Brain pericyte (primary cell): ENCODE measurements at regions not wholly inside any gene's neighbourhood (a gene's known extent, or its start where the extent isn't known, plus 50 kb on each side); places are given as distances from the start of the nearest gene placed in this dataset.
"Not testable (repeated sequence)": the region's sequence is repeated elsewhere in the genome, so short reads cannot be mapped to it uniquely, and the experiment has no call there.

ENCODE experiments used
- DNase-seq: peaks from one replicate; pipeline ENCODE4 v3.0.0-alpha.2; 2012; ENCODE audit warnings: low read depth, low spot score

DNA sequence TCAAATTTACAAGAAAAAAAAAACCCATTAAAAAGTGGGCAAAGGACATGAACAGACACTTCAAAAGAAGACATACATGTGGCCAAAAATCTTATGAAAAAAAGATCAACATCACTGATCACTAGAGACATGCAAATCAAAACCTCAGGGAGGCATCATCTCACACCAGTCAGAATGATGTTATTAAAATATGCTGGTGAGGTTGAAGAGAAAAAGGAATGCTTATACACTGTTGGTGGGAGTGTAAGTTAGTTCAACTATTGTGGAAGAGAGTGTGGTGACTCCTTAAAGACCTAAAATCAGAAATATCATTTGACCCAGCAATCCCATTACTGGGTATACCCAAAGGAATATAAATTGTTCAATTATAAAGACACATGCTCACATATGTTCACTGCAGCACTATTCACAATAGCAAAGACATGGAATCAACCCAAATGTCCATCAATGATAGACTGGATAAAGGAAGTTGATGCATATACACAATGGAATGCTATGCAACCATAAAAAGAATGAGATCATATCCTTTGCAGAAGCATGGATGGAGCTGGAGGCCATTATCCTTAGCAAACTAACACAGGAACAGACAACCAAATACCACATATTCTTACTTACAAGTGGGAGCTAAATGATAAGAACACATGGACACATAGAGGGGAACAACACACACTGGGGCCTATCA, 100.3 kb upstream of the GALNT15 start:
- DNase-seq, result not testable (repeated sequence)

DNA sequence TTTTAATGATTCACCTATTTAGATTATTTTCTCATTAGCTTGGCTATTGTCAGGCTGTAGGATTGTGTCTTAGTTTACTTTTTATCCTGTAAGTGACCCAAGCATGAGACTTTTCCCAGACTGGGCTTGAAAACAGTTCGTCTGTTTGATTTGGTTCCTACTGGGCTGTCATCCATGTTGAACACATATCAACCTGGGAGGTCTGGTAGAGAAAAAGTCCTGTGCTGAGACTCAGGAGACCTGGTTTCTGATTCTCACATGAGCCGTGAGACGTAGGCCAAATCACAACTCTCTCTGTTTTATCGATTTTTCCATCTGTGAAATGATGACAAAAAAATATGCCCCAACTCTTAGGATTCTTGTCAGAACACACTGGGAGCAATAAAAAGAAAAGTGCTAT, 98.8 kb upstream of the GALNT15 start:
- no peak for DNase-seq

DNA sequence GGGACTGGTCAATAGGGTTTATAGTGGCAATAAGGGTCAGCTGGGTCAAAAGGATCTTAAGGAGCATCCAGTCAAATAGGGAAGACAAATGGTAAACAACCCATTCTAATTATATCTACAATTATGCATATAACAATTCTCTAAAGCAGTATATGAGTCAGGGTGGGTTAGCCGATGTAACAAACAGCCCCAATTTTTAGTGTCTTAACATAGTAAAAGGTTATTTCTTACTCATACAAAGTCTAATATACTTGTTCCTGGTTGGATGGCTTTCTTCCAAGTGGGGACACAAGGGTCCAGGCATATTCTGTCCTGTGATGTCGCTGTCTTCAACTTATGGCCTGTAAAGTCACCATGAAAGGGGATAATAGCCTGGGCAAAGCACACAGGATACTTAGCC, 97.9 kb upstream of the GALNT15 start:
- no peak for DNase-seq

DNA sequence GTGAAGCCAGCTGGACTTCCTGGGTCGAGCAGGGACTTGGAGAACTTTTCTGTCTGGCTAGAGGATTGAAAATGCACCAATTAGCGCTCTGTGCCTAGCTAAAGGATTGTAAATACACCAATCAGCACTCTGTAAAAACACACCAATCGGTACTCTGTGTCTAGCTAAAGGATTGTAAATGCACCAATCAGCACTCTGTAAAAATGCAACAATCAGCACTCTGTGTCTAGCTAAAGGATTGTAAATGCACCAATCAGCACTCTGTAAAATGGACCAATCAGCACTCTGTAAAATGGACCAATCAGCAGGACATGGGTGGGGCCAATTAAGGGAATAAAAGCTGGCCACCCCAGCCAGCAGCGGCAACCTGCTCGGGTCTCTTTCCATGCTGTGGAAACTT, 97.3 kb upstream of the GALNT15 start:
- DNase-seq, result not testable (repeated sequence)

DNA sequence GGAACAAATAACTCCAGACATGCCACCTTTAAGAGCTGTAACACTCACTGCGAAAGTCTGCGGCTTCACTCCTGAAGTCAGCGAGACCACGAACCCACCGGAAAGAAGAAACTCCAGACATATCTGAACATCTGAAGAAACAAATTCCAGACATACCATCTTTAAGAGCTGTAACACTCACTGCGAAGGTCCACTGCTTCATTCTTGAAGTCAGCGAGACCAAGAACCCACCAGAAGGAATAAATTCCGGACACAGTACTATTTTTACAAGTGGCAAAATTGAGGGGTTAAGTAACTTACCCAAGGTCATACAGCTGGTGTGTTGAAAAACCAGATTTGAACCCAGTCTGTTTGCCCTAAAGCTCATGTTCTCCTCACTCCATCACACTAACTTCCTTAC, 96.8 kb upstream of the GALNT15 start:
- DNase-seq, result not testable (repeated sequence)

DNA sequence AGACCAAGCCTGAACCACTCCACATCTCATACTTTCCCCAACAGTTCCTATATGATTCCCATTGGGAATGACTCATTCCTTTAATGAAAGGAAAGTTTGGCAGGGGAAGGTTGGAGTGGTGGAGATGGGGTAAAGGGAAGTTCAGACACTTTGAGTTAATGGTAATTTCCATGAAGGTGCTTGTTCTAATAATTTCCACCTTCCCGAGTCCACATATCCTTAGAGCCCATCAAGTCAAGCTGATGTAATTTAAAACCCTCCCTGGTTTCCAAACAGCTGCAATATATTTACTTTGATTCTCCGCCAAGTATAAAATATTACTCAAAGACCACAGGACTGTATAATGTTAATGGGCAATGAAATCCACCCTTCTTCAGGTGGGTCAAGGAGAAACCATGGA, 95.0 kb upstream of the GALNT15 start:
- DNase-seq, result peak; percentile 33

DNA sequence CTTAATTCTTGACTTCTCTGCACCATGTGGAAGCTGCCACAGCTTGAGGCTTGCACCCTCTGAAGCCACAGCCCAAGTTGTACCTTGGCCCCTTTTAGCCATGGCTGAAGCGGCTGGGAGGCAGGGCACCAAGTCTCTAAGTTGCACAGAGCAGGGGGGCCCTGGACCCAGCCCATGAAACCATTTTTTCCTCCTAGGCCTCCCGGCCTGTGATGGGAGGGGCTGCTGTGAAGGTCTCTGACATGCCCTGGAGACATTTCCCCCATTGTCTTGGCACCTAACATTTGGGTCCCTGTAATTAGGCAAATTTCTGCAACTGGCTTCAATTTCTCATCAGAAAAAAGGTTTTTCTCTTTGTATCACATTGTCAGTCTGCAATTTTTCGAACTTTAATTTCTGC, 92.8 kb upstream of the GALNT15 start:
- no peak for DNase-seq

DNA sequence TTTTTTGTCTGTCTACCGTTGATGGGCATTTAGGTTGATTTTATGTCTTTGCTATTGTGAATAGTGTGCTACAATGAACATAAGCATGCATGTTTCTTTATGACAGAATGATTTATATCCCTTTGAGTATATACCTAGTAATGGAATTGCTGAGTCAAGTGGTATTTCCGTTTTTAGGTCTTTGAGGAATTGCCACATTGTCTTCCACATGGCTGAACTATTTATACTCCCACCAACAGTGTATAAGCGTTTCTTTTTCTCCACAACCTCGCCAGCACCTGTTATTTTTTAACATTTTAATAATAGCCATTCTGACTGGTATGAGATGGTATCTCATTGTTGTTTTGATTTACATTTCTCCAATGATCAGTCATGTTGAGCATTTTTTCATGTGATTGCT, 89.6 kb upstream of the GALNT15 start:
- no peak for DNase-seq

DNA sequence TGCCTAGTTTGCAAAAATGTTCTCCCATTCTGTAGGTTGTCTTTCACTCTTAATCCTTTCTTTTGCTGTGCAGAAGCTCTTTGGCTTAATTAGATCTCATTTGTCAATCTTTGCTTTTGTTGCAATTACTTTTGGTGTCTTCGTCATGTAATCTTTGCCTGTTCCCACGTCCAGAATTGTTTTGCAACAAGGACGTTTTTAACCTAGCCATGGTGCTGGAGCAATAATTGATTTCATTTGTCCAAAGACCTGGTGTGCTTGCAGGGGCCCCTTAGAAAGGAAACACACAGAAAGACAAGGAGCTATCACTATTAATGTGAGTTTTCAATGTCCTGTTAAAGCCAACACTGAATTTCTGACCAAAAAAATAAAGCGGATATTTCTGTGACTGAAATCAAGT, 89.1 kb upstream of the GALNT15 start:
- no peak for DNase-seq

DNA sequence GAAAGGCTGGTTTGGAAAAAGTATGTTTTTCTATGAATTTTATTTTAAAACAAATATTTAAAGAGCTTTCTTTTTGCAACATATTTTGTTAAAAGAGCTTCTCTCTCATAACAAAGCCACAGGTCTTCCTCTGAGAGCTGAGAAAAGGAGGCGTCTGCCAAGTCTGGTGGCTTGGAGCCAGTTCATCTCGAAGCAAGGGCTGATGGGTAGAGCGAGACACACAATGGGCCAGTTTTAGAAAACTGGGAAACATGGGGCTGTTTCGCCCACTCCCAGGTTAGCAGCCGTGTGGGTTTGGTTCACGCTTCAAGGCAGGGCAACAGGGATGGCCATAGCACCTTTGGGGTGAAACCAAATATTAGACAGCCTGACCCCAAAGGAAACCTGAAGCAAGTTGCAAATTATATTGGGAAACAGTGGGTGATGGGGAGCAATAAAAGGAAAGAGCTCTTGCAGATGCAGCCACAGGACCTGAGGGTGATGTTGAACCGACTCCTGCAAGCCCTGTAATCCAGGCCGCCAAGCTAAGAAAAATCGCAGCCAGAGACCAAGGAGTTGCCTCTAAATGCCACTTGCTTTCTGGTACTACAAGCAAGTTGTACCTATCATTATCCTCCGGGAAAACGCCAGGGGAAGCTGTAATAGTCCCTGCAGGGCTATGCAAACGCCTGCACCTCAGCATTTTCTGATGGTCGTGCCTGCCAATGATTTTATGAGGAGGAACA, 88.4 kb upstream of the GALNT15 start:
- DNase-seq, result no peak

DNA sequence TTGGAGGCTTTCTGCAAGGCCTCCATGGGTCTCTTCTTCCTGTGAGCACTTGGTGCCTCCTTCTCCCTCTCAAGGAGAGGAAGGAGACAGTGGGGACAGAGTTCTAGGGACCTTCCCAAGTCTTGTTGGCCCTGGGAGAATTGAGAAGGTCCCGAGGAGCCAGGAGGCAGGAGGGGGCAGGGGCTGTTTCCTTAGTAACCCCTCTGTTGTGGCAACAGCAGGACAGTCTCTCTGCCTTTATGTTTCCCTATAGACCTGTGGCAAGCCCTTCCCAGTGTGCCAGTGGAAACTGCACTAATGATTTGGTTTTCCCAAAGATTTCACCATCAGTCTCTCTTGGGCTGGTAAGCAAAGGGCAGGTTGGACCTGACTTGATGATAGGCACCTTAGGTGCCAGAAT, 87.8 kb upstream of the GALNT15 start:
- no peak for DNase-seq

DNA sequence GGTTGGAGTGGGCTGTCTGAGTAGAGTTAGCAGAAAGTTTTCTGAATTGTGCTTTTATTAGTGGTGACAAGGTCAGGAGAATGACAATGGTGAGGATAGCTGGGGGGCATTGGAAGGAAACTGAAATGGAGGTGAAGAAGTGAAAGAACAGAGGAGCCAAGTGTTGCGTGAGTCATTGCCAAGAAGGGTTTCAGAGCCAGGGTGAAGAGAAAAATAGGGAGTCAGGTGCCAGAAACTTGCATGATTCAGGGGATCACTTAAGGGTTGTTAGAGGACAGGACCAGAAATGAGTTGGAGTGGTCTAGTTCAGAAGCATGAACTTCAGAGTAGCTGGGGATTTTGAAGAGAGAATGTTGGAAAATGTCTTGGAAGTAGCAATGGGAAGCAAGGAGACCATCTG, 86.0 kb upstream of the GALNT15 start:
- DNase-seq, result no peak

DNA sequence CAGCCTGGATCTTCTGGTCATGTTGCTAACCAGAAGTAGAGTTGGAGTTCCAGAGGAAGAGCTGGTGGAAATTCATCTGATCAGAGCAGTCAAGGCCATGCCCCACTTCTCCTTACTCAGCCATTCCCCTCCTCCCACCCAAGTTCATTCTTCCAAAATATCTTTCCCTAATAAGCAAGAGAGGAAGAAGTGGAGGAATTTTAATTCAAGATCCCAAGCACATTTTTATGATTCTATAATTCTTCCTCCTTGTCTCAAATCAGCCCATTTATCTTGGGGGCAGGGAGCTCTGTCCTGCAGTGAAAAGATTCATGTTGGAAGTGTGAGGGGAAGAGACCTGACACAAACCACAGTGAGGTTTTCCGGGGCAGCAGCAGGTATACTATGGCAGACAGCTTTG, 85.0 kb upstream of the GALNT15 start:
- no peak for DNase-seq

DNA sequence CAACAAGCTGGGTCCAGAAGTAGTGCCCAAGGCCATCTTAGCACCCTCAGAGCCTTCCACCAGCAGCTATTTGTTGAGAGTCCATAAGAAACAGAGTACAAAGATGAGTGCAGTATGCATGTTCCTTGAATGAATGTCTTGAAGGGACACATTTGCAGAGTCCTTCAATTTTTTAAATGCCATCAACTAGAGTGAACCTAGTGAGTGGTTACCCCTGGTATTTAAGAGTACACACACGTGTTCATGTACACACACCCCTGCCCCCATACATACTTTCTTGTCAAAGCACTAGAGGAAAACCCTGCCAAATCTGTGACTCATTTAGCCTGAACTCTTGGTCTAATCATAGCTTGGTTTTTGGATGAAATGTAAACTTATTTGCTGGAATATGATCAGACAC, 84.5 kb upstream of the GALNT15 start:
- peak; percentile 25 for DNase-seq

DNA sequence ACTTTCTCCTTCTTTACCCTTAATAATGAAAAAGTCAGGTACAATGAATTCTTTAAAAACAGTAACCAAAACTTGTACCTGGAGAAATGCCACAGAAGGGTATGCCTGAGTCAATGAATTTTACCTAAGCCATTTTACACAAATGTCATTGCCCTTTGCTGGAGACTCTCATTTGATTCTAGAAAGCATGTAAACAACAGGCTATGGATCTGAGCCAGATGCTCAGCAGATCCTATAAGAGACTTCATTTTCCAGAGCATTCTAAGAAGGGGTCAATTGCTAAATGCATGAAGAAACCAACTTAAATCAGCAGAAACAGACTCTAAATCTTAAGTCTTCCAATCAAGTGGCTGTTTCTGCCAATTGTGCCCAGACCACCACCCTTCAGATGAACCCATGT, 83.8 kb upstream of the GALNT15 start:
- no peak for DNase-seq

DNA sequence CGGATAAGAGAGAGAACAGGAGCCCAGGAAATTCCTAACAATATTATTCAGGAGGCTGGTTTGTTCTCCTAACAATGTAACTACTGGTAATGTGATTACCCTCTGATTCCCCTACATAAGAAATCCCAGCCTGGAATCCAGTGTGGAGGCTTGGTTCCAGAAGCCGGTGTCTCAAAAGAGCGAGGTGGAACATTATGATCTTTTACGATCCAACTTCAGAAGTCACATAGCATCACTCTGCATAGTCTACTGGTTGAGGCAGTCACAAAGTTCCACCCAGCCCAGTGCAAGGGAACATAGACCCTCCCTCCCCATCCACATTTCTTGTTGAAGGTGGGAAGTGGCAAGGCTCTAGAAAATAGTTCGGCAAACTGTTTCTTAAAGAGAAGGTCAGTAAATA, 81.6 kb upstream of the GALNT15 start:
- no peak for DNase-seq

DNA sequence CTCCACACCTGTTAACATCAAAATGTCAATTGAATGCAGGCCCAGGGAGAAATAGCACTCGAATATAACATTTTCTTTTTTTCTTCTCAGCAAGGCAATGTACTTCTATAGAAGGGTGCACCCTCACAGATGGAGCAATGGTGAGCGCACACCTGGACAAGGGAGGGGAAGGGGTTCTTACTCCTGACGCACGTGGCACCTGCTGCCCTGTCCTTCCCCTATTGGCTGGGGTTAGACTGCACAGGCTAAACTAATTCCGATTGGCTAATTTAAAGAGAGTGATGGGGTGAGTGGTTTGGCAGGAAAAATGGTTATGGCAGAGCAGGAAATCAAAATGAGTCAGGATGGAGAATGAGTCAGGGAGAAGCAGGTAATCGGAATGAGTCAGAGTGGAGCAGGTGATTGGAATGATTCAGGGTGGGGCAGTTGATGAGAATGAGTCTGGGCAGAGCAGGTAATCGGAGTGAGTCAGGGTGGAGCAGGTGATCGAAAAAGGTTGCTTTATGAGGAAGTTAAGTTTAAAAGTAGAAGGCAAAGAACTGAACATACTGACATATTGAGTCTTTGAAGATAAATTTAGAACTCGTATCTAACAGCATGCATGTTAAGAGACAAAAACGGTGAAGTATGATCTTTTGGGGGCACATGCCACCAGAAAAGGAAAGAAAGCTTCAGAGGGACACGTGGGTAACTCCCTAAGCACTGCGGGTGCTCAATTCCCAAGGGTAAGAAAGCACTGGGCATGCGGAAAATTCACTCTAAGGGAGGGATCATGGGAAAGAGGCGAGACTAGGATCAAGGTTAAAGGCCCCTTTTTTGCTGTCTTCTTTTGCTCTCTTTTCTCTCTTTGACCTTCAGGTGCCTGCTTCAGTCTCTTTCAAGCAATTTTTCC, 72.9 kb upstream of the GALNT15 start:
- no peak for DNase-seq

DNA sequence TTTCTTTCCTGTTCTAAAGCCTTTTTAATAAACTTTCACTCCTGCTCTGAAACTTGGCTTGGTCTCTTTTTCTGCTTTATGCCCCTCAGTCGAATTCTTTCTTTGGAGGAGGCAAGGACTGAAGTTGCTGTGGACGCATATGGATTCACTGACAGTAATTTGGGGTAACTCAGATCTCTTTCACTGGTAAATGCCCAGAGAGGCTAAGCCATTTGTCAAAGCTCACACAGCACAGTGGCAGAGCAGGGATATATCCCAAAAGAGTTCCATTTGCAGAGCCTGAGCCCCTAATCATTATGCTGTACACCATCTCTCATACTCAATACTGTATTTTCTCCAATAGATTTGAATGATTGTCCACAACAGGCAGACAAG, 72.3 kb upstream of the GALNT15 start:
- DNase-seq, result no peak

DNA sequence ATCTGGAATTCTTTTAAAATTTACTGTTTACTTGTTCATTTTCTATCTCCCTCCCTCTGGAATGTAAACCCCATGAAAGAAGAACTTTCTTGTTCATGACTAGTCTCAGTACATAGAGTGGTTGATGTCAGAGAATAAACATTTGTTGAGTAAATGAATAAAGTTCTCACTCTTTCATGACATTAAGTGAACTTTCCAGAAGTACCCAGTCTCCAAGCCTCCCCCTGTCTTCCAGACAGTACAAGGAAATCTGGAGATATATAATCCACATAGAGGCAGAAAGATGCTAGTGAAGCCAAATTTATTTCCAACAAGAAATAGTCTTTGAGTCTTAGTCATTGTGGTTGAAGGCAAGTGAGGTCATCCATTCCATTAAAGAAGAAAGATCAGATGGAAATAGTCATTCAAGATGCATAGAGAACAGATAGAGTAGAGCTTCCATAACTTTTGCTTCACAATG, 71.5 kb upstream of the GALNT15 start:
- DNase-seq, result no peak

DNA sequence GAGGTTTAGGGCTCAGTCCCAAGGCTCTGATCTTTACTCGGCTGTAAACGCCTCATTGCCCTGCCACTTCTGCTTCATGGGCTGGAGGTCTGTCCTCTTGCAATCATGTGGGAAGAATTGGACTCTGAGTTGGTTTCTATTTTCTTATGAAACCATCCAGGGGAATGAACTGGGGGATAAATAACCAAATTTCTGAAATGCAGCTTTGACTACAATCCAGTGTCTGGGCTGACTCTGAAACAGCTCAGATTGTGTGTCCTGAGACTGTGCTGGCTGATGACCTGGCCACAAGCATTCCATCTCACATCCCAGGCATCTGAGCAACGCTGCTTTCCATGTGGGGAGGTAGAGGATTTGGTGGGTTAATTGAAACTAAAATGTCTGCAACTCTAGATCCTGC, 71.0 kb upstream of the GALNT15 start:
- DNase-seq, result no peak

DNA sequence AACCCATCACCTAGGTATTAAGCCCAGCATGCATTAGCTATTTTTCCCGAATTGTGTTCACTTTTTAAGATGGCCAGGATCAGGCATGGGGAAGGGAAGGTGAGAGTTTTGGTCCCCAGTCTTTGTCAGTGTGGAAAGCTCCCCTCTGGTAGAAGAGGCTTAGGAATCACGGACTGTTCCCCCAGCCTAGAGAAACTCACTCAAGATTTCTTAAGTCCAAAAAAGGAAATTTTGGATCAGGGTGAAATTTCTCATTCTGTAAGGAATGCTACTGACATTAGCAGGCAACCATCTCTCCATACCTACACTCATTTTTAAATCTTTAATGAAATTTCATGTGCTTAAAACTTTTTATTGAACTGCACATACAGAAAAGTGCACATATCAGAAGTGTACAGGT, 70.3 kb upstream of the GALNT15 start:
- DNase-seq, result no peak

DNA sequence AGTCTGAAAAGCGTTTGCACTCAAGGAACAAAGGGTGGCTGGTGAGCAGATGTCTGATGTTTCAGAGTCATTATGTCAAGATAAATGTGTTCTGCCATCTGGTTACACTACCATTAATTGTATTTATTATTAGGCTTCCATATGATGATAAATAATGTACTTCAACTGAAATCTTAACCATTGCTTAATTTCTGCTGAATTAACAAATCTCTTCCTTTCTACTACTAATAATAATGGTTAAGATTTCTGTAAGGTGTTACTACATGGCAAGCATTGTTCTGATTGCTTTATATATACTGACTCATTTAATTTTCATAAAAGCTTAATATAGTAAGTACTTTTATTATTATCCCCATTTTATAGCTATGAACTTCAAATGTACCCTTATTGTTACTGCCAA, 68.4 kb upstream of the GALNT15 start:
- DNase-seq, result no peak

DNA sequence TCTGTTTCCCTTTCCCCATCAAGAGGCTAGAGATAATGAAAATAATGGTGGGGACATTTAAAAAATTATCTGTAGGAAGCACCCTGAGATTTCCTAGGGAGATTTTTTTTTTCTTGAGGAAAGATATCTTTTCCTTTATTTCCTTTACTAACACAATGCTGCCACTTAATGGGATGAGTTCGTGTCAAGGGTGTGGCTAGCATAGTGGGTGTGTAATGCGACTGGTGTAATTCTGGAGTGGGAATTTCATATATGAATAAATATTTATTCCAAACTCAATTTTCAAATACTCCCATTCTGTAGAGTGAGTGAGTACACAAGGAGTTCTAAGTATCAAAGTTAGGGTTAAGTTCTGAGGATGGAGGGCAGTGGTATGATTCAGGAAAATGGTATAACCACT, 66.1 kb upstream of the GALNT15 start:
- no peak for DNase-seq
